Esophagus muscularis mucosa (tissue), 4 donors: ENCODE measurements at regions not wholly inside any gene's neighbourhood (a gene's known extent, or its start where the extent isn't known, plus 50 kb on each side); places are given as distances from the start of the nearest gene placed in this dataset.

Experiments
- DNase-seq: peaks from one replicate; pipeline ENCODE4 v3.0.0-alpha.2; 2017; ENCODE audit errors: extremely low spot score
- H3K27ac ChIP-seq, 4 donors: fragments of 200-600 bp; sonication (generic); replicated peaks in 1 of 4; 1 replicate in 3 of 4; 2 replicates in 1 of 4; pipeline ENCODE4 v1.5.1; 2016 to 2019; ENCODE audit warnings: mild to moderate bottlenecking in 1 of 4
- H3K27me3 ChIP-seq, 4 donors: fragments of 200-600 bp; sonication (generic); one replicate each; pipeline versions ENCODE4 v1.5.1 to v1.6.0; 2016 to 2019
- H3K36me3 ChIP-seq, 4 donors: fragments of 200-600 bp; sonication (generic); one replicate each; pipeline ENCODE4 v1.5.1; 2016 to 2019
- H3K4me1 ChIP-seq, 4 donors: fragments of 200-600 bp; sonication (generic); one replicate each; pipeline ENCODE4 v1.5.1; 2016 to 2019
- H3K4me3 ChIP-seq, 4 donors: fragments of 200-600 bp; sonication (generic); 1 replicate in 2 of 4; 2 replicates in 2 of 4; pipeline ENCODE4 v1.5.1; 2016 to 2019; ENCODE audit warnings: mild to moderate bottlenecking in 4 of 4, moderate library complexity in 1 of 4
- H3K9me3 ChIP-seq, 4 donors: fragments of 200-600 bp; sonication (generic); 1 replicate in 3 of 4; 2 replicates in 1 of 4; pipeline ENCODE4 v1.5.1; 2016 to 2019
- CTCF ChIP-seq, 3 experiments: fragments of 200-600 bp in 2 of 3; fragments of 450-650 bp in 1 of 3; sonication (generic) in 2 of 3; IDR thresholded peaks; one replicate each; pipeline ENCODE4 v1.5.1; 2017 to 2019; ENCODE audit warnings: antibody characterized with exemption in 3 of 3, mild to moderate bottlenecking in 2 of 3, moderate library complexity in 1 of 3
- EP300 ChIP-seq: sonication (generic); formaldehyde crosslinking; IDR thresholded peaks from one replicate; pipeline ENCODE4 v1.6.1; 2017; ENCODE audit warnings: antibody characterized with exemption
- POLR2A ChIP-seq: fragments of 450-650 bp; IDR thresholded peaks from one replicate; pipeline ENCODE4 v1.6.1; 2017; ENCODE audit warnings: antibody characterized with exemption, moderate library complexity, mild to moderate bottlenecking, low read depth
- POLR2AphosphoS5 ChIP-seq, 2 donors: sonication (generic); formaldehyde crosslinking; IDR thresholded peaks; one replicate each; pipeline ENCODE4 v1.6.1; 2017; ENCODE audit warnings: antibody characterized with exemption in 2 of 2
- WGBS: methylation state at CpG from one replicate; pipeline ENCODE4 v1.1.5; 2018; 5-methylcytosine and 5-hydroxymethylcytosine counted together
- intact Hi-C: fragments of 100-400 bp; cut with DNase I; formaldehyde crosslinking; loops from one replicate; pipeline ENCODE4 v1.15.1; 2023

GRCh38 chr2:65746931-65747675, 314.7 kb upstream of the SPRED2 start:
- no peak for DNase-seq

GRCh38 chr2:65744477-65745200, 312.2 kb upstream of the SPRED2 start:
- Histone ChIP-seq H3K27ac (no peak overlapping the region), H3K9me3 (no peaks in the 10 kb centered on the region), H3K4me3 (no peak overlapping the region), H3K4me1 (peaks cover 0 to 4% (median 0%) of the 10 kb centered on the region in 4 donors), H3K36me3 (no peaks in the 10 kb centered on the region), H3K27me3 (no peaks in the 10 kb centered on the region)
- TF ChIP-seq POLR2A (no peak), CTCF (IDR thresholded peaks at IDR 0.05) (no peak), POLR2AphosphoS5 (IDR thresholded peaks at IDR 0.05) (no peak), EP300 (no peak)
- intact Hi-C loops: no loop called here
- no peak for DNase-seq
- WGBS: 80% methylated on average over 6 of the region's 6 CpGs

More at GRCh38 chr2:65746931-65747675, 314.7 kb upstream of the SPRED2 start:
- Histone ChIP-seq H3K4me1 (peaks cover 0 to 6% (median 2%) of the 10 kb centered on the region in 4 donors), H3K27ac (no peak overlapping the region), H3K36me3 (no peaks in the 10 kb centered on the region), H3K4me3 (no peak overlapping the region), H3K9me3 (no peaks in the 10 kb centered on the region), H3K27me3 (no peaks in the 10 kb centered on the region)
- 60% methylated on average over 11 of the region's 11 CpGs for WGBS
- no peak for TF ChIP-seq EP300
- intact Hi-C loops: no loop called here

- Histone ChIP-seq H3K27me3 (no peaks in the 10 kb centered on the region), H3K27ac (no peak overlapping the region), H3K9me3 (no peaks in the 10 kb centered on the region), H3K4me3 (no peak overlapping the region), H3K36me3 (no peaks in the 10 kb centered on the region), H3K4me1 (peaks cover 0 to 4% (median 0%) of the 10 kb centered on the region in 4 donors)
- 83% methylated on average over 1 of the region's 1 CpG for WGBS
- TF ChIP-seq EP300 (no peak), CTCF (IDR thresholded peaks at IDR 0.05) (no peak), POLR2AphosphoS5 (IDR thresholded peaks at IDR 0.05) (no peak)
- DNase-seq: no peak
- intact Hi-C loops: no loop called here
Measured at GRCh38 chr2:65742977-65743376, 310.6 kb upstream of the SPRED2 start.

GRCh38 chr2:65739927-65740326, 307.5 kb upstream of the SPRED2 start:
- H3K36me3 ChIP-seq: no peaks in the 10 kb centered on the region
- H3K27me3 ChIP-seq: no peaks in the 10 kb centered on the region

More at GRCh38 chr2:65739927-65740326, 307.5 kb upstream of the SPRED2 start:
- intact Hi-C loops: no loop called here
- H3K9me3 ChIP-seq: no peaks in the 10 kb centered on the region
- 94% methylated on average over 1 of the region's 1 CpG for WGBS
- no peaks in the 10 kb centered on the region for H3K4me1 ChIP-seq
- DNase-seq: no peak
- H3K4me3 ChIP-seq: no peak overlapping the region
- H3K27ac ChIP-seq: no peak overlapping the region
- no peak for TF ChIP-seq CTCF (IDR thresholded peaks at IDR 0.05)
- TF ChIP-seq POLR2A: no peak
- no peak for TF ChIP-seq EP300
- no peak for TF ChIP-seq POLR2AphosphoS5 (IDR thresholded peaks at IDR 0.05)
